ENCODE measurements at regions not wholly inside any gene's neighbourhood (a gene's known extent, or its start where the extent isn't known, plus 50 kb on each side); places are given as distances from the start of the nearest gene placed in this dataset.

DNA sequence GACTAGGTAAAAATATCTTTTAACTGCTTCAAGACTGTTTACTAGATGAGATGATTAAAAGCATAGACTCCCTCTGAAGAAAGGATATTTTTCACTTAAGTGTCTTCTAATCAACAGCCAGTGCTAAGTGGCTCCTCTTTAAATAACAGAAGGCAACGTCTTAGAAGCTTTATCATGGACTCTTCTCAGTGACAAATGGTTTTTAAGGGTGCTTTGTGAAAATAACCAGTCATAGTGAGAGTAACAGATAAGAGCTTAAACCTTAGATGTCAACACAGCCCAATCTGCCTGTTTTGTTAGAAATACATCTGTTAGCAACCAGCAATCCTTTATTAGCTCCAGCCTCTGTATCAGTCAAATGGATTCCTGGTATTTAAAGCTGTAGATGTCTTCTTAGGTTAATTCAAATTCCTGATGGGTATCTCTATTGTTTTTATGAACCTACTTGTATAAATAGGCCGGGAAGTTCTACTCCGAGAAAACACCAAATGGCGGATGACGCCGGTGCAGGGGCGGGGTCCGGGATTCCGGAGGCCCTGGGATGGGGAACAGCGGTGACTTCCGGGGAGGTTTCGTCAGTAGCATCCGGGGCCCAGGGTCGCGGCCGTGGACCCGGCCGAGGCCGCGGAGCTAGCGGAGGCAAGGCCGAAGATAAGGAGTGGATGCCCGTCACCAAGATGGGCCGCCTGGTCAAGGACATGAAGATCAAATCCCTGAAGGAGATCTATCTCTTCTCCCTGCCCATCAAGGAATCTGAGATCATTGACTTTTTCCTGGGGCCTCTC is 285.4 kb downstream of the GPR37 start:
- 84% methylated on average over 24 of the region's 24 CpGs for WGBS (ENCODE audit: low lambda C conversion rate)
- Histone ChIP-seq H3F3A (replicated peaks; ENCODE audit: insufficient read depth) (no peaks in the 10 kb centered on the region), H3K36me3 (replicated peaks in 1 of 2; ENCODE audit: control insufficient read depth in 1 of 2, insufficient read depth in 2 of 2, low read length in 1 of 2) (no peaks in the 10 kb centered on the region), H3K9me3 (no peaks in the 10 kb centered on the region), H3K4me2 (no peak overlapping the region), H3K4me3 (ENCODE audit: low read depth in 2 of 2, low read length in 1 of 2) (no peak overlapping the region), H4K20me1 (ENCODE audit: insufficient read depth) (no peaks in the 10 kb centered on the region), H3K4me1 (ENCODE audit: control insufficient read depth in 1 of 2, insufficient read depth in 2 of 2, low read depth in 1 of 2, low read length in 1 of 2) (no peaks in the 10 kb centered on the region), H3K9me2 (no peaks in the 10 kb centered on the region), H3K27me3 (ENCODE audit: insufficient read depth) (no peaks in the 10 kb centered on the region), H3K27ac (ENCODE audit: low read depth in 2 of 2, low read length in 1 of 2) (no peak overlapping the region), H3K9ac (no peak overlapping the region), H3K79me2 (ENCODE audit: insufficient read depth) (no peaks in the 10 kb centered on the region), H2AFZ (ENCODE audit: low read depth) (no peak overlapping the region)
- no peak for DNase-seq
- no peak for TF ChIP-seq NRF1 (IDR thresholded peaks at IDR 0.05; ENCODE audit: low read depth, low read length)
- TF ChIP-seq, protein P1, sequence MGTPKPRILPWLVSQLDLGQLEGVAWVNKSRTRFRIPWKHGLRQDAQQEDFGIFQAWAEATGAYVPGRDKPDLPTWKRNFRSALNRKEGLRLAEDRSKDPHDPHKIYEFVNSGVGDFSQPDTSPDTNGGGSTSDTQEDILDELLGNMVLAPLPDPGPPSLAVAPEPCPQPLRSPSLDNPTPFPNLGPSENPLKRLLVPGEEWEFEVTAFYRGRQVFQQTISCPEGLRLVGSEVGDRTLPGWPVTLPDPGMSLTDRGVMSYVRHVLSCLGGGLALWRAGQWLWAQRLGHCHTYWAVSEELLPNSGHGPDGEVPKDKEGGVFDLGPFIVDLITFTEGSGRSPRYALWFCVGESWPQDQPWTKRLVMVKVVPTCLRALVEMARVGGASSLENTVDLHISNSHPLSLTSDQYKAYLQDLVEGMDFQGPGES (IDR thresholded peaks at IDR 0.05; ENCODE audit: low read depth, low read length): no peak
- TF ChIP-seq EP300 (IDR thresholded peaks at IDR 0.05; ENCODE audit: borderline replicate concordance in 1 of 2, low read depth in 1 of 2, low read length in 1 of 2): no peak
- no peak for TF ChIP-seq NFIC (IDR thresholded peaks at IDR 0.05; ENCODE audit: borderline replicate concordance)
- TF ChIP-seq, protein P2, sequence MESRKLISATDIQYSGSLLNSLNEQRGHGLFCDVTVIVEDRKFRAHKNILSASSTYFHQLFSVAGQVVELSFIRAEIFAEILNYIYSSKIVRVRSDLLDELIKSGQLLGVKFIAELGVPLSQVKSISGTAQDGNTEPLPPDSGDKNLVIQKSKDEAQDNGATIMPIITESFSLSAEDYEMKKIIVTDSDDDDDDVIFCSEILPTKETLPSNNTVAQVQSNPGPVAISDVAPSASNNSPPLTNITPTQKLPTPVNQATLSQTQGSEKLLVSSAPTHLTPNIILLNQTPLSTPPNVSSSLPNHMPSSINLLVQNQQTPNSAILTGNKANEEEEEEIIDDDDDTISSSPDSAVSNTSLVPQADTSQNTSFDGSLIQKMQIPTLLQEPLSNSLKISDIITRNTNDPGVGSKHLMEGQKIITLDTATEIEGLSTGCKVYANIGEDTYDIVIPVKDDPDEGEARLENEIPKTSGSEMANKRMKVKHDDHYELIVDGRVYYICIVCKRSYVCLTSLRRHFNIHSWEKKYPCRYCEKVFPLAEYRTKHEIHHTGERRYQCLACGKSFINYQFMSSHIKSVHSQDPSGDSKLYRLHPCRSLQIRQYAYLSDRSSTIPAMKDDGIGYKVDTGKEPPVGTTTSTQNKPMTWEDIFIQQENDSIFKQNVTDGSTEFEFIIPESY (IDR thresholded peaks at IDR 0.05; ENCODE audit: borderline replicate concordance, low read depth): no peak
- ChIA-PET CTCF (no interaction called here), POLR2A (no interaction called here)

DNA sequence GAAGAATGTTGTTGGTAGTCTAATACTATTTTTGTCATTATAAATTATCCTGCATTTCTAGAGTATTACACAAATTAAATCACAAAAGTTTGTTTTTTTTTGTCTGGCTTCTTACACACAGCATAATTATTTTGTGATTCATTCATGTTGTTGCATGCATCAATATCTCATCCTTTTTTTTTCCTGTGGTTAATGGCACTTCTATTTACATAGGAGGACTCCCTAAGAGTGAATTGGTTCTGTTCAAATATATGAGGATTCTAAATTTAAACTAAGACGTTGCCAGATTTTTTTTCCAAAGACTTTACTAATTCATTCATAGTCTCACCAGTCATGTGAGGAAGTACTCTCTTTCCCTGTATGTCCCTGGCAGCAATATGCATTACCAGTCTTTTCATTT is 303.3 kb downstream of the GPR37 start:
- no peaks in the 10 kb centered on the region for H3F3A ChIP-seq (replicated peaks; ENCODE audit: insufficient read depth)
- no peaks in the 10 kb centered on the region for H3K79me2 ChIP-seq (ENCODE audit: insufficient read depth)
- DNase-seq: no peak
- CTCF ChIA-PET: interaction anchor here (0.6 to 1.5 kb wide), 2 partner anchors 13 to 711 kb away, joined by 3 to 4 read pairs; no protein-coding TSS in a partner anchor
- H3K9ac ChIP-seq: no peak overlapping the region
- no peaks in the 10 kb centered on the region for H3K9me2 ChIP-seq
- no peak overlapping the region for H3K4me3 ChIP-seq (ENCODE audit: low read depth in 2 of 2, low read length in 1 of 2)
- H3K4me1 ChIP-seq (ENCODE audit: control insufficient read depth in 1 of 2, insufficient read depth in 2 of 2, low read depth in 1 of 2, low read length in 1 of 2): no peaks in the 10 kb centered on the region
- POLR2A ChIA-PET: no interaction called here
- H3K27ac ChIP-seq (ENCODE audit: low read depth in 2 of 2, low read length in 1 of 2): no peak overlapping the region
- no peaks in the 10 kb centered on the region for H3K9me3 ChIP-seq
- TF ChIP-seq FOXJ3 (CRISPR knock-in tag; IDR thresholded peaks at IDR 0.05): no peak
- no peak for TF ChIP-seq RFX5 (IDR thresholded peaks at IDR 0.05; ENCODE audit: low read length)
- no peak for TF ChIP-seq JUND (IDR thresholded peaks at IDR 0.05)
- TF ChIP-seq, protein P3, sequence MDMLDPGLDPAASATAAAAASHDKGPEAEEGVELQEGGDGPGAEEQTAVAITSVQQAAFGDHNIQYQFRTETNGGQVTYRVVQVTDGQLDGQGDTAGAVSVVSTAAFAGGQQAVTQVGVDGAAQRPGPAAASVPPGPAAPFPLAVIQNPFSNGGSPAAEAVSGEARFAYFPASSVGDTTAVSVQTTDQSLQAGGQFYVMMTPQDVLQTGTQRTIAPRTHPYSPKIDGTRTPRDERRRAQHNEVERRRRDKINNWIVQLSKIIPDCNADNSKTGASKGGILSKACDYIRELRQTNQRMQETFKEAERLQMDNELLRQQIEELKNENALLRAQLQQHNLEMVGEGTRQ (IDR thresholded peaks at IDR 0.05; ENCODE audit: borderline replicate concordance, low read depth, low read length): no peak
- TF ChIP-seq GATA2 (CRISPR knock-in tag; IDR thresholded peaks at IDR 0.05): no peak
- TF ChIP-seq RXRA (IDR thresholded peaks at IDR 0.05; ENCODE audit: borderline replicate concordance, low read depth): no peak
- TF ChIP-seq EZH2phosphoT487 (IDR thresholded peaks at IDR 0.05; ENCODE audit: borderline replicate concordance, low read depth): no peak
- no peak for TF ChIP-seq GABPA (IDR thresholded peaks at IDR 0.05; ENCODE audit: low read depth)
- TF ChIP-seq TAF1 (IDR thresholded peaks at IDR 0.05; ENCODE audit: borderline replicate concordance, low read depth, low read length): no peak
- no peak for TF ChIP-seq POLR2AphosphoS5 (IDR thresholded peaks at IDR 0.05; ENCODE audit: low read depth, low read length)
- TF ChIP-seq EP300 (IDR thresholded peaks at IDR 0.05; ENCODE audit: borderline replicate concordance in 1 of 2, low read depth in 1 of 2, low read length in 1 of 2): no peak
- TF ChIP-seq SMC3 (IDR thresholded peaks at IDR 0.05; ENCODE audit: low read depth, low read length): no peak
- no peak for TF ChIP-seq FOSL2 (IDR thresholded peaks at IDR 0.05; ENCODE audit: borderline replicate concordance, low read depth)
- no peak for TF ChIP-seq RCOR1 (IDR thresholded peaks at IDR 0.05; ENCODE audit: low read length)
- H3K36me3 ChIP-seq (replicated peaks in 1 of 2; ENCODE audit: control insufficient read depth in 1 of 2, insufficient read depth in 2 of 2, low read length in 1 of 2): no peaks in the 10 kb centered on the region
- no peaks in the 10 kb centered on the region for H4K20me1 ChIP-seq (ENCODE audit: insufficient read depth)
- no peak overlapping the region for H2AFZ ChIP-seq (ENCODE audit: low read depth)
- H3K27me3 ChIP-seq (ENCODE audit: insufficient read depth): no peaks in the 10 kb centered on the region
- WGBS (ENCODE audit: low lambda C conversion rate): 12% methylated on average over 1 of the region's 1 CpG
- no peak overlapping the region for H3K4me2 ChIP-seq

Data from SK-N-SH (cell line).